Esophagus muscularis mucosa (tissue), 4 donors: ENCODE measurements at regions not wholly inside any gene's neighbourhood (a gene's known extent, or its start where the extent isn't known, plus 50 kb on each side); places are given as distances from the start of the nearest gene placed in this dataset.

Source experiments
- DNase-seq: peaks from one replicate; pipeline ENCODE4 v3.0.0-alpha.2; 2017; ENCODE audit errors: extremely low spot score
- H3K27ac ChIP-seq, 4 donors: fragments of 200-600 bp; sonication (generic); replicated peaks in 1 of 4; 1 replicate in 3 of 4; 2 replicates in 1 of 4; pipeline ENCODE4 v1.5.1; 2016 to 2019; ENCODE audit warnings: mild to moderate bottlenecking in 1 of 4
- H3K27me3 ChIP-seq, 4 donors: fragments of 200-600 bp; sonication (generic); one replicate each; pipeline versions ENCODE4 v1.5.1 to v1.6.0; 2016 to 2019
- H3K36me3 ChIP-seq, 4 donors: fragments of 200-600 bp; sonication (generic); one replicate each; pipeline ENCODE4 v1.5.1; 2016 to 2019
- H3K4me1 ChIP-seq, 4 donors: fragments of 200-600 bp; sonication (generic); one replicate each; pipeline ENCODE4 v1.5.1; 2016 to 2019
- H3K4me3 ChIP-seq, 4 donors: fragments of 200-600 bp; sonication (generic); 1 replicate in 2 of 4; 2 replicates in 2 of 4; pipeline ENCODE4 v1.5.1; 2016 to 2019; ENCODE audit warnings: mild to moderate bottlenecking in 4 of 4, moderate library complexity in 1 of 4
- H3K9me3 ChIP-seq, 4 donors: fragments of 200-600 bp; sonication (generic); 1 replicate in 3 of 4; 2 replicates in 1 of 4; pipeline ENCODE4 v1.5.1; 2016 to 2019
- CTCF ChIP-seq, 3 experiments: fragments of 200-600 bp in 2 of 3; fragments of 450-650 bp in 1 of 3; sonication (generic) in 2 of 3; IDR thresholded peaks; one replicate each; pipeline ENCODE4 v1.5.1; 2017 to 2019; ENCODE audit warnings: antibody characterized with exemption in 3 of 3, mild to moderate bottlenecking in 2 of 3, moderate library complexity in 1 of 3
- EP300 ChIP-seq: sonication (generic); formaldehyde crosslinking; IDR thresholded peaks from one replicate; pipeline ENCODE4 v1.6.1; 2017; ENCODE audit warnings: antibody characterized with exemption
- POLR2A ChIP-seq: fragments of 450-650 bp; IDR thresholded peaks from one replicate; pipeline ENCODE4 v1.6.1; 2017; ENCODE audit warnings: antibody characterized with exemption, moderate library complexity, mild to moderate bottlenecking, low read depth
- POLR2AphosphoS5 ChIP-seq, 2 donors: sonication (generic); formaldehyde crosslinking; IDR thresholded peaks; one replicate each; pipeline ENCODE4 v1.6.1; 2017; ENCODE audit warnings: antibody characterized with exemption in 2 of 2
- WGBS: methylation state at CpG from one replicate; pipeline ENCODE4 v1.1.5; 2018; 5-methylcytosine and 5-hydroxymethylcytosine counted together
- intact Hi-C: fragments of 100-400 bp; cut with DNase I; formaldehyde crosslinking; loops from one replicate; pipeline ENCODE4 v1.15.1; 2023

GRCh38 chr1:219432191-219432606 lies 180.7 kb downstream of the ZC3H11B start:
- TF ChIP-seq POLR2A (no peak), EP300 (no peak), POLR2AphosphoS5 (IDR thresholded peaks at IDR 0.05) (no peak), CTCF (IDR thresholded peaks at IDR 0.05) (no peak)
- DNase-seq = no peak
- no peaks in the 10 kb centered on the region for H3K27me3 ChIP-seq
- intact Hi-C loops = no loop called here
- H3K9me3 ChIP-seq = no peaks in the 10 kb centered on the region
- no peak overlapping the region for H3K27ac ChIP-seq
- H3K4me1 ChIP-seq = peaks cover 0 to 10% (median 9%) of the 10 kb centered on the region in 4 donors
- 88% methylated on average over 3 of the region's 3 CpGs for WGBS
- H3K36me3 ChIP-seq = no peaks in the 10 kb centered on the region
- H3K4me3 ChIP-seq = no peak overlapping the region

GRCh38 chr1:219430419-219430818 lies 182.5 kb downstream of the ZC3H11B start:
- DNase-seq = no peak
- intact Hi-C loops = no loop called here
- TF ChIP-seq POLR2A (no peak), POLR2AphosphoS5 (IDR thresholded peaks at IDR 0.05) (no peak), EP300 (no peak), CTCF (IDR thresholded peaks at IDR 0.05) (no peak)
- no peaks in the 10 kb centered on the region for H3K36me3 ChIP-seq
- H3K9me3 ChIP-seq = no peaks in the 10 kb centered on the region
- 90% methylated on average over 1 of the region's 1 CpG for WGBS
- peaks cover 0 to 10% (median 9%) of the 10 kb centered on the region in 4 donors for H3K4me1 ChIP-seq
- H3K27me3 ChIP-seq = no peaks in the 10 kb centered on the region
- no peak overlapping the region for H3K4me3 ChIP-seq
- no peak overlapping the region for H3K27ac ChIP-seq

GRCh38 chr1:219428651-219429050 lies 184.3 kb downstream of the ZC3H11B start:
- no peaks in the 10 kb centered on the region for H3K27me3 ChIP-seq
- intact Hi-C loops = no loop called here
- H3K9me3 ChIP-seq = no peaks in the 10 kb centered on the region
- no peaks in the 10 kb centered on the region for H3K36me3 ChIP-seq
- H3K27ac ChIP-seq = no peak overlapping the region
- no peak overlapping the region for H3K4me3 ChIP-seq
- WGBS = 64% methylated on average over 5 of the region's 5 CpGs
- H3K4me1 ChIP-seq = peaks cover 0 to 10% (median 9%) of the 10 kb centered on the region in 4 donors
- TF ChIP-seq POLR2AphosphoS5 (IDR thresholded peaks at IDR 0.05) = no peak
- no peak for TF ChIP-seq POLR2A
- no peak for TF ChIP-seq EP300
- no peak for TF ChIP-seq CTCF (IDR thresholded peaks at IDR 0.05)
- no peak for DNase-seq

GRCh38 chr1:219427989-219428388 lies 184.9 kb downstream of the ZC3H11B start:
- H3K4me1 ChIP-seq = peaks cover 0 to 10% (median 9%) of the 10 kb centered on the region in 4 donors
- no peaks in the 10 kb centered on the region for H3K9me3 ChIP-seq
- H3K27ac ChIP-seq = no peak overlapping the region
- TF ChIP-seq POLR2A = no peak
- no peak for TF ChIP-seq EP300
- no peak for TF ChIP-seq POLR2AphosphoS5 (IDR thresholded peaks at IDR 0.05)
- TF ChIP-seq CTCF (IDR thresholded peaks at IDR 0.05) = no peak
- 47% methylated on average over 2 of the region's 2 CpGs for WGBS
- H3K27me3 ChIP-seq = no peaks in the 10 kb centered on the region
- no peaks in the 10 kb centered on the region for H3K36me3 ChIP-seq
- no peak overlapping the region for H3K4me3 ChIP-seq
- no peak for DNase-seq
- intact Hi-C loops = no loop called here

GRCh38 chr1:219427403-219427802 lies 185.5 kb downstream of the ZC3H11B start:
- H3K27ac ChIP-seq = no peak overlapping the region
- H3K36me3 ChIP-seq = no peaks in the 10 kb centered on the region
- H3K9me3 ChIP-seq = no peaks in the 10 kb centered on the region
- intact Hi-C loops = no loop called here
- no peak overlapping the region for H3K4me3 ChIP-seq
- DNase-seq = no peak
- H3K4me1 ChIP-seq = peaks cover 0 to 10% (median 9%) of the 10 kb centered on the region in 4 donors
- no peaks in the 10 kb centered on the region for H3K27me3 ChIP-seq
- TF ChIP-seq POLR2A (no peak), POLR2AphosphoS5 (IDR thresholded peaks at IDR 0.05) (no peak), EP300 (no peak), CTCF (IDR thresholded peaks at IDR 0.05) (no peak)
